ENCODE measurements at regions not wholly inside any gene's neighbourhood (a gene's known extent, or its start where the extent isn't known, plus 50 kb on each side); places are given as distances from the start of the nearest gene placed in this dataset.
"Not testable (repeated sequence)": the region's sequence is repeated elsewhere in the genome, so short reads cannot be mapped to it uniquely, and the experiment has no call there.

DNA sequence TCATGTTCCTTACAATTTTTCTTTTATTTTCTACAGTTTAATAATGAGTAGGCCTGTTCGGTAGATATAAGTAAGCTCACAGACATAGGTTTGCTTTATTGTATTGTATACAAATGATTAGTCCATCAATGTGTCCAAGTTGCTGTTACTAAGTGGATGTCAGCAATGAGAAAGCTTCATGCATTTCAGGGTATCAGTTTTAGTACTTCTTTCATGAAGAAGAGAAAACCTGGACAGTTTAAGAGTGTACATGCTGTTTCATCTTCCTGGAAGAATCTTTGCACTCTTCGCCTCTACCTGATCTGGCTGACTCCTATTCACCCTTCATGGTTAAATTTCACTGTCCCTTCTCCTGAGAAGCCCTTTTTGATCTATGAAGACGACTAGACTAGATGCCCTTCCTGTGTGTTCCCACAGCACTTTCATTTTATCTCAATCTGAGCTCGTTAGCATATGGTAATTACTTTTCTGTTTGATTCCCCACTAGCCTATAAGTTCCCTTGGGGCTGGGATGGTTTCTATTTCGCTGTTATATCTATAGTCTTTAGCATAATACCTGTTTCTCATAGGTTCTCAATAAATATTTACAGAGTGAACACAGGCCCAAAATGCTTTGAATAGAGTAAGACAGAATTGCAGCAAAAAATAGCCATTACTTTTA, 70.7 kb downstream of the CETN3 start:
- no peak for DNase-seq

DNA sequence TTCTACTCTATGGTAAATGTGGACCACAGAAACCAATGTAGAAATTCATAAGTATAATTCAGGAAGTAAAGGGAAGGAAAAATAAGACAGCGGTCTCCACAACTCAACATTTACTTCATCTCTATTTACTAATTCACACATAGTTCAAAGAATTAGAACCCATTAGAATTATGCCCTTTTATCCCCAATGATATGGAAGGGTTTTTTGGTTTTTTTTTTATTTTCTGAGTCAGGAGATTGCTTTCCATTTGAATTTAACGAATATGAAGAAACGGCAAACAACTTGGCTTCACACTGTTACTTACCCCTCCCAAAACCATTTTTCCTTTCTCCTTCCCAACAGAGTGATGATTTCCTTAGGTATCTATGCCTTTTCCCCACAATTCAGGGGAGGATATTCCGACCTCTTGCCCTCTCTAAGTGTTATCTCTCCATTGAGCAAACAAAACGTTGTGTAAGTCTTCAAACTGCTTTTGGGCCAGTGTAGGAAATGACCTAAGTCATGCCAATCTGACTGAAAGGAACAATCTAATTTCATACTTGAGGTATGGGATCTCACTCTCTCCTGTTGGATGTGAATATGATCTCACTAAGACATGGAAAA, 72.0 kb downstream of the CETN3 start:
- no peak for DNase-seq

DNA sequence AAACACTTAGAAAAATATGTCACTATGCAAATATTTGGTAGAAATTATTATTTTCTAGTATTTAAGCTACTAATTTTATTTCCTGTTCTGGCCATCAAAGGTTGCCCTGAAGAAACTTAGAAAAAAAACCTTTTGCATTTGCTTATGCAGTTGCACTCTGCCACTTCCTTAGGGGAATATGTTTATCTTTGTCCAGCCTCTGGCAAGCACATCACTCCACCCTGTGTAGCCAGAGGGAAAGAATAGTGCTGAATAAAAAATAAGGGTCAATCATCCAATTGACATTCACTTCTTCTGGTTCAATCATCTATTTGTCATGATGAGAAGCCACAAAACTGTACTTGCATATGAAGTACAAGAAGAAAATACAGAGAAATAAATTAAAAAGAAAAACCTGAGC, 72.8 kb downstream of the CETN3 start:
- no peak for DNase-seq

DNA sequence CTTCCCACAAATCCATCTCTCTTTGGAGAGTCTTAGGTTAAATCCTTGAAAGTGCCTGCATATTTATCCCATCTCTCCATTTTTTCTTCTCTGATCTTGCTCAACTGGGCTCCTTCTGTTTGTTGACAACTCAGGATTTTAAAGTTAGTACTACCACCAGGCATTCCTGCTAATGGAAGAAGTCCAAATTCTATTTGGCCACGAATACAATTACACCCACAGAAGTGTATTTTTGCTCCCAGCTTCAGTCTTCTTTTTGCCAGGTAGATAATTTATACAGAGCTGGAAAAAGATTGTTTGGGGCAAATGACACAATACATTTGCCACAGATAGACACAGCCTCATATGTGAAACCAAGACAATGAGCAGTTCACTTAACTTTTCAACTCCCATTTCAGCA, 74.8 kb downstream of the CETN3 start:
- no peak for DNase-seq

DNA sequence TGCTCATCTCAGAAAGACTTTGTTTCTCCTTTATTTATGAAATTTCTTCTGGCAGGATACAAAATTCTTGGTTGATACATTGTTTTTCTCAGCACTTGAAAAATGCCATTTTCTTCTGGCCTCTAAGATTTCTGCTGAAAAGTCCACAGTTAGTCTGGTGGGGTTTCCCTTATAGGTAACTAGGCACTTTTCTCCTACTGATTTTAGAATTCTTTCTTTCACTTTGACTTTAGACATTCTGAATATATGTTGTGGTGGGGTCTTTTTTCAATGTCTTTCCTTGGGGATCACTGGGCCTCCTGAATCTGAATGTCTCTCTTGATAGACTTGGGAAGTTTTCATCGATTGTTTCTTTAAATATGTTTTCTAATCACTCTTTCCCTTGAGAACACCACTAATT, 79.6 kb downstream of the CETN3 start:
- DNase-seq = no peak

DNA sequence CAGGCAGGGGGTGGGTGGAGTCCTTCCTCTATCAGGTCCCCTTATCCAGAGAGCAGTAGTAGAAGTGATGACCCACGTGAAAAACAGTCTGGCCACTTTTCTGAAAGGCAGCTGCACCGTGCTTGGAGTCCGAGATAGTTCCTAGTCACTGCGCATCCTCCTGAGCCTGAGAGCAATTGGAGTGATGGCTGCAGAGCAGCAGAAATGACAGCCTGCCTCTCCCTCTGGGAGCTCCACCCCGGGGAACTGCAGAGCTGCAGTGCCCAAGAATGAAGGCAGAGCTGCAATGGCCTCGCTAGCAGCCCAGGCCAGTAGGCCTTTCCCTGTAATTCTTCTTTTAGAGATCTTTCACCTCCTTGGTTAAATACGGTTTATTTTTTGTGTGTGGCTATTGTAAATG, 82.6 kb downstream of the CETN3 start:
- DNase-seq = no peak

DNA sequence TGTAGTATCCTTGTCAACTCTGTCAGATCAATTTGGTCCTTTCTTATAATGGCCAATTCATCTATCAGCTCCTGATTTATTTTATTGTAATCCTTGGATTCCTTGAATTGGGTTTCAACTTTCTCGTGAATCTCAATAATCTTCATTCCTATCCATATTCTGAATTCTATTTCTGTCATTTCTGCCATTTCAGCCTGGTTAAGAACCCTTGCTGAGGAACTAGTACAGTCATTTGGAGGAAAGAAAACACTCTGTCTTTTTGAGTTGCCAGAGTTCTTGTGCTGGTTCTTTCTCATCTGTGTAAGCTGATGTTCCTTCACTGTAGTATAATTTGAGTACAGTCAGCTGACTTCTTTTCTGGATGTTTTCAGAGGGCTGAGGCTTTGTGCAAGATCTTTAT, 84.5 kb downstream of the CETN3 start:
- no peak for DNase-seq

DNA sequence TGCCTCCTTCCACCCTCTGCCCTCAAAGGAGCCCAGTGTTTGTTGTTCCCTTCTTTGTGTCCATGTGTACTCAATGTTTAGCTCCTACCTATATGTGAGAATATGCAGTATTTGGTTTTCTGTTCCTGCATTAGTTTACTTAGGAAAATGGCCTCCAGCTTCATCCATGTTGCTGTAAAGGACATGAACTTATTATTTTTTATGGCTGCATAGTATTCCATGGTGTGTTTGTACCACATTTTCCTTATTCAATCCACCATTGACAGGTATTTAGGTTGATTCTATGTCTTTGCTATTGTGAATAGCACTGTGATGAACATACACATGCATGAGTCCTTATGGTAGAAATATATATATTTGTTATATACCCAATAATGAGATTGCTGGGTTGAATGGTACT, 89.2 kb downstream of the CETN3 start:
- DNase-seq = not testable (repeated sequence)

DNA sequence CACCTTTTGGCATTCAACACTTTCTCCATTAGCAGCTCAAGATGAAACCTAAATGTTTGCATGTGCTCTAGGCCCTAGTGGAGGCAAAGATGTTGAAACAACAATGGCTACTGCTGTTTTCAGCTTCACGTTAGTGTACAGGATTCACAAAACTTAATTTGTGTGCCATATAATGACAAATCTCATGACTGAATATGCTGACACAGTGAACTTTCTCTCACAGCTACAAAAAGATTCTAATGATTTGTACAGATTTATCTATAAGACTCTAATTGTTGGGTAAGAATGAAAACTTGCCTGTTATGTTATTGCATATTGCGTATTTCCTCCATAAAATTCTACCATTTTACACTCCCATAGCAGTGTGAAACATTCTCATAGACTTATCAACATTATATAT, 97.5 kb downstream of the CETN3 start:
- no peak for DNase-seq

DNA sequence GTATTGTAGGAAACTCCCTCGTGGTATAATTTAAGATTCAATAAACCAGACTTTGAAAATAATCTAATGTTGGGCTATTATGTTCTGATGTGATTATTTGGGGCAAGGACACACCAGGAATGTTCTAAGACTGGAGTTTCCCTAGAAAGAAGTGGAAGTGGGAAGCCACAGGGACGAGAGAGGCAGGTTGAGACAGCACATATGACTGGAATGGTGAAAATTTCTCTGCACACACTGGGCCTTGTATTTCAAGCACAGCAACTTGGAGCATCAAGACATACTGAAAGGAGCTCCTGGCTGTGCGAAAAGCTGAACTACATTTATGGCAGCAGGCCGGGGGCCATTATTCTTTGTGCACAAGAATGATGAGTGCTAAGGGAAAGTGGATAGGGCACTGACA, 98.2 kb downstream of the CETN3 start:
- DNase-seq = no peak

DNA sequence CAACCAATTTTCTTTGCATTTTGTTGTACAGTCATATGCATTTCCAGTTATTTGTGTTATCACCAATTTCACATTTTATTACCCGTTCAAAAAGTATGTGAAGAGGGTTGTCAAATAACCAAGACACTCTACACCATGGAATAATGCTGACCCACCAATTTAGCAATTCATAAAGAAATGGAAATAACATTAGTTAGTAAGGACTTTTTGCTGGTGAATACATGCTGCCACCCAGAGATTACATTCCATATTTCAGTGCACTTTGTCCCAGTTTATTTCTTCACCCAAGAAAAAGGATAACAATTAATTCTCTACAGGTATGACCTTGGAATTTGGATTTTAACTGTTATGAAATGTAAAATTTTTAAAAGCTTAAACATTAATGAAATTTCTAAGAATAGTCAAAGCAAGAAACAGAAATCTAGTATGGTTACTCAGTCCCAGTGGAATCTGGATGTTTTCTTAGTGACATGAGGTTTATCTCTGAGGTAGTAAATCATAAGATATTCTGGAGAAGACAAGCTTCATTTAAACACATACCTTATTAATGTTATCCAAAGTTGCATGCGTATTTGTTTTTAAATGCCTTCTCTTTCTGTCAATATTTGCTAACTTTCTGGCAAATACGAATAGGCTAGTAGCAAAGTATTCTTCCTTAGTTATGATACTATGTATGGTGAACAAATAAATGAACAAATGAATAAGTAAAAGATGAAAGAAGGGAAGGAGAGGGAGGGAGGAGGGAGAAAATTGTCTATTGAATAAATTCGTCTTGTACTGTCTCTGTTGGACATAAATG, 100.6 kb downstream of the CETN3 start:
- no peak for DNase-seq

DNA sequence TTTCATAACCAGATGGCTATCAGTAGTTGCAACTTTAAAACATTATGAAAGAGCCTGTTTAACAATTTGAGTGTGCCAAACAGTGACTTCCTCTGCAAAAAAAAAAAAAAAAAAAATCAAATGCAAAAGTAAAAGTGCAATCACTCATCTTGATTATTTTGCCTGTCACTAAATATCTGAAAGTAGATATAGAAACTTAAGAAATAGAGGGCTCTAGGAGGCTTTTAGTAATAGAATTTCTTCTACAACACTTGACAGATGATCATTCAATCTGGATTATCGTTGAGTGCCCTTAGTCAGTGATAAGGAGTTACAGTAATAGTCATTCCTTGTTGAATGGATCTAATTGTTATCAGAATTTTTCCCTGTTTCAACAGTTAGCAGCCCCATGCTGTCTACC, 101.8 kb downstream of the CETN3 start:
- no peak for DNase-seq

DNA sequence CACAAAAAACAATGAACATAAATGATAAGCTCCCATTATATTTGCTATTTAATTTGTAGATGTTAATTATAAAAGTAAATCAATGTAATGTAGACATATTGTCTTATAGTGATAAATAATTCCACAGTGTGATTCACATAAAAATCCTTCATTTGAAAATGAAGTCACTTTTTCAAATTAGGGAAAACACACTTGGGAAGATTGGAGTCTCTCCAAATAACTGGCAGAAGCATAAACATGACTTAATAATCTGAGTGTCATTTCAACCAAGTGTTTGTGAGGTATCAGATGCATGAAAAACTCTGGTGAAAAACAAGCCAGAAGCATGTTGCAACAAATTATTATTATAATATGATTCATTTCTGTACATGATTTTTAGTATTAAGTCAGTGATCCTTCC, 102.2 kb downstream of the CETN3 start:
- DNase-seq = no peak

DNA sequence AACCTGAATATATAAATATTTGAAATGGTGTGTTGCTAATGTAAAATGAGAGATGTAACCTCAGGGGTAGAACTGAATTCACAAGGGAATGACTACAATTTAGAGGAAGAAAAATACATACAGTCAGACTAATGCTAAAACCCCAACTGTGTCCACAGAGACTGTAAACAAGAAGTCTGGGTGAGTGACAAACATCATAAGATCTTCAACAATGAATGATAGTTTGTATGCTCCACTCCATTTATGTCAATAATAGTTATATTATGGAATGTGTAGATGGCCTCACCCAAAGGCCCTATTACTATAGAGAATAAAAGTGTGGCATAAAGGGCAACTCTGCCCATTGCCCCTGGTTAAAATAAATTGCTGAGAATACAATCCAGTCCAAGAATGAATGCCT, 102.9 kb downstream of the CETN3 start:
- DNase-seq = no peak

DNA sequence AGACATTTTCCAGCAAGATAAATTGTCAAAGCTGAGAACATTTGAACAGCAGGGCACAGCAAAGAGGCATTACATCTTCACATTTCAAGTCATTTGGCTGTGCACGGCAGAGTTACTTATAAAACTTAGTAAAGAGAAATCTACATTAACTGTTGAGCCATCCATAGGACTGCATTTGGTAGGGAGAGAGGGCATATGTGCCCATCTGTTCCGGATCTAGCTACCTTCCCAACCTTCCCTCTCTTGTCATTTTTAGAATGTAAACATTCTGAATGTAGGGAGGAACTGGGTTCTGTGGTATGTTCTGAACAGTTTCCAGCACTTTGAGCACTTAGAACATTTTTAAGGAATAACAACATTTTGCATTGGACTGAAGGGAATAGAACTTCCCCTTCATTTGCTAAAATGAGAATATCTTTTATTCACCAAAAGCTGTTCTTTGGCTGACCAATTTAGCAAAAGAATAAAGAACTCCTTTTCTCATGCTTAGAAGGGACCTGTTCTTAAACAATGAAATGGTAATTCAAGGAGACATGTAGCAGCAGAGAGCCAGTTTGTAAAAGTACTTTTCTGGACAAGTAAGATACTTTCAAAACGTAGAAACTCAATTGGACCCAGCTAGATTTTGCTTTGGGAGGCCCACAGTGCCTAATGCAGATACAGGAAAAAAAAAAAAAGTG, 104.4 kb downstream of the CETN3 start:
- DNase-seq = no peak

DNA sequence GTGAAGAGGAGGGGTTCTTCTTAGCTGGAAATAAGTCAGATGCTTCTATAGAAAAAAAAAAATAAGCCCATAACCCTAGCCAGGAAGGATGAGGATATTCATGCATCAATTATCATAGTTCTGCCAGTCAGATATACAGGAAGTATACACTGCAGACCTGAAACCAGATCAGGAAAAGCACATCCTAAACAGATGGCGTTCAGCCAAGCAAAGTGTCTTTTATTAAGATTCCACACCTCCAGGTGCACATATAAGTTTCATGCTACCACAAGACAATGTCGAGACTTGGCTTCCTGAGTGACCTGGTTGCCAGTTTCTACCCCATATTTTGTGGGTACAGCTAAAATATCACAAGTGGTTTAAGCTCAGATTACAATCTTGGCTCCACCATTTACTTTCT, 108.3 kb downstream of the CETN3 start:
- DNase-seq = no peak

DNA sequence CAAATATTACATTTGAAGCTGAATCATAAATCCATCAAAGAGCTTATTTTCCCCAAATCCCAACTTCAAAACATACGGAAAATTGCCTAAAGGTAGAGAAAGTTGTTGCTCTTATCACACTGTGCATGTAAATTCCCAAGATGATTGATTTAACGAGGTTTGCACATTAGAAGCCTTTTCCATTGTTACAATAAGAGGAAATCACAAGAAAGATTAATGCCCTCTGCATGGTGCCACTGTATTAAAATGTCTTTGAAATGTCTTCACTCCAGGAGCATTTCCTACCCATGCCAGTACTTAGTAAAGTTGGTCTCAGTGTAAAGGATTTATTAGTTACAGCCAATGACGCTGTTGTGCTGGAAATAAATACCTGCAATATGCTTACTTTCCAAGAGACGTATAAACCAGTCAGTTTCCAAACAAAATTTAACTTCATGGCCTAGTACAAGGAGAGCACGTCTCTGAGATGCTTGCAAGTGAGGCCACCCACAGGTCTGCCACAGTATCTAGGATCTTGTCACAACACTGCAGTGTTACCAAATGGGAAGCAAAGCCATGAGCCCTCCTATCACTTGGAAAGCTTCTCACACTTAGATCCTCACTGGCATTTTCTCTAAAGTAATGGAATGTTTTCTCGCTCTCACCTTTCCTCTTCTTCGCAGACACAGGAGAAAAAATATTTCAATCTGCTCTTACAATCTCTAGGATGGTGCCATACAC, 112.4 kb downstream of the CETN3 start:
- no peak for DNase-seq

DNA sequence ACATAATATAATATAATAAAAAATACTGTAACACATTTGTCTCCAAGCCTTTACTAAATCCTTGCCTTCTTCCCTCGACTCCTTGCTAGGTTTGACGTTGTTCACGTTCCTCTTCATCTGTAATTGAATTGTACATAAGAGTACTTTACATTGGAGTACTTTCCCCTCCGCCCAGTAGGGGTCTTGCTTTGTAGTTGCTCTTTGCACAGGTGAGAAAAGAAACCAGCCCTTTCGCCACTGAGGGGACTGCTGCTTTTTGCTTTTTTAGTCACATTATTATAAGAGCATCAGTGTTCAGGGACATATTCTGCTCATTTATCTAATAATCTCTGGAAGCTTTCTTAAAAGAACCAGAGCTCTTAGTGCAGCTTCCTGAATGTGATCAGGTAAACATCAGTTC, 115.0 kb downstream of the CETN3 start:
- DNase-seq = no peak

DNA sequence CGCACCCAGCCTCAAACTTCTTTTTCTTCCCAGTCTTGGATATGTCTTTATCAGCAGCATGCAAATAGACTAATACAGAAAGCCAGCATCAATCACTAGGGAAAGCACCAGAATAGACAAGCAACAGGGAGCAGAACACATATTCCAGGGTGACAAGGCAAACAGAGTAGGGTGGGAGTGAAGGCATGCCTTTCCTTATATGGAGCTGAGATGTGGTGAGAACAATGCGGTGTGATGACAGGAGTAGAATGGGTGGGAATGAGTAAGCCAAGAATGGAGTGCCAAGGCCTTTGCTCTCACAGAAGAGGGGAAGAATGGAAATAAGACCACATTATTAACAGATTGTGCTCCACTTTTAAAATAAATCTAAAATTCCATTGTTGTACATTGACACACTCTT, 115.6 kb downstream of the CETN3 start:
- no peak for DNase-seq

DNA sequence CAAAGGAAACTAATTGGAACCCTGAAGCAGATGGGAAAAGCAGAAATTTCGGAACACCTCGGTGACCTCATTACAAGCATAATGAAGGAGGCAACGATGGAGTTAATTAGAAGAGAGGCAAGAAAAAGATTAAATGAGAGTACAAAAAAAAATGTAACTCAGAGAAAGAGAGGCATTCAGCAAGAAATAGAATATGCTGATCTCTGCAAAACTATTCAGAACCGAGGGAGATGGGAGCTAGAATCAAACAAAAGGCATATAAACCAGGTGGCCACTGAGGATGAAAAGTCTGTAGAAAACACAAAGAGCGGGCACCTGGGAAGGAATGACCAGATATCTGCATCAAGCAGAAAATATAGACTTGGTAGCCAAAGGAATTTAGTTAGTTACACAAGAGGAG, 118.9 kb downstream of the CETN3 start:
- DNase-seq = no peak

DNA sequence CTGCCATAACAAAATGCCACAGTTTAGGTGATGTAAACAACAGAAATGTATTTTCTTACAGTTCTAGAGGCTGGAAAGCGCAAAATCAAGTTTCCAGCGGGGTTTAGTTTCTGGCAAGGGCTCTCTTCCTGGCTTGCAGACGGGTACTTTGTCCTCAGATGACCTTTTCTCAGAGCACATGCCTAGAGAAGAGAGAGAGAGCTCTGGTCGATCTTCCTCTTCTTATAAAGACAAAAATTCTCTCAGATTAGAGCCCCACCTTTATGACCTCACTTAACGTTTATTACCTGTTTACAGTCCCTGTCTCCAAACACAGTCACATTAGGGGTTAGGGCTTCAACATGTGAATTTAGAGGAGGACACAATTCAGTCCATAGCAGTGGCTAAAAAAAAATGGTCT, 119.7 kb downstream of the CETN3 start:
- DNase-seq = no peak

DNA sequence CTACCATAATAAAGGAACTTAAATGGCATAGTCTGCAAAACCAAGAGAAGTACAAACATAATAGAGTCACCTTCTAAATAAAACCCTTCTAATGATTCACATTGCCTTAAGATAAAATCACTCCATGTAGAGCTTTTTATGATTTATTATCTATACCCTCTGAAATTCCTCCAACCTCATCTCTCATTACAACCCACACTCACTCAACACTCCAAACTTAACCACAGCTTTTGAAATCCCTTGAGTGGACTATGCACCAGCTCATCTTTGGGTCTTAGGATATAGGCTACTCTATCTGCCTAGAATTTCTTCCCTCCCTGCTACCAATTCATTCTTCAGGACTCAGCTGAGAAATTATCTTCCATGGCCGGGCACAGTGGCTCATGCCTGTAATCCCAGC, 122.5 kb downstream of the CETN3 start:
- no peak for DNase-seq

DNA sequence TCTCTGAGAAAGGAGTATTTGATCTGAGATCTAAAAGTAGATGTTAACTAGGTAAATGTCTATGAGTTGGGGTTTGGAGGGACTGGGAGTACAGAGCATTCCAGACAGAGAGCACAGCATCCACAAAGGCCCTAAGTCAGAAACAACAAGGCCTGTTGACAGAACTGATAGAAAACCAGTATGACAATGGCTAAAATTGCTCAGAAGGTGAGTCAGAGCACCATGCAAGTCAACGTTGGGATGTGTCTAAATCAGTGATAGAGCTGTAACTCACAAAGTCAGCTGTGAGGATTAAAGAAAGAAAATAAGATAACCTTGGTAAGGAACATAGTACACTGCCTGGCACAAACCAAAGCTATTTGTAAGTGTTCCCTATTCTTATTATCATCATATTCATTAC, 124.0 kb downstream of the CETN3 start:
- DNase-seq = no peak
